GM21526 (cell line): ENCODE measurements at regions not wholly inside any gene's neighbourhood (a gene's known extent, or its start where the extent isn't known, plus 50 kb on each side); places are given as distances from the start of the nearest gene placed in this dataset.

Source experiments
- ATAC-seq: cut with Tn5 transposase; IDR thresholded peaks from one replicate; pipeline ENCODE4 v1.9.1; 2021; ENCODE audit warnings: moderate library complexity; ENCODE audit not compliant: unreplicated experiment, low FRiP score

DNA sequence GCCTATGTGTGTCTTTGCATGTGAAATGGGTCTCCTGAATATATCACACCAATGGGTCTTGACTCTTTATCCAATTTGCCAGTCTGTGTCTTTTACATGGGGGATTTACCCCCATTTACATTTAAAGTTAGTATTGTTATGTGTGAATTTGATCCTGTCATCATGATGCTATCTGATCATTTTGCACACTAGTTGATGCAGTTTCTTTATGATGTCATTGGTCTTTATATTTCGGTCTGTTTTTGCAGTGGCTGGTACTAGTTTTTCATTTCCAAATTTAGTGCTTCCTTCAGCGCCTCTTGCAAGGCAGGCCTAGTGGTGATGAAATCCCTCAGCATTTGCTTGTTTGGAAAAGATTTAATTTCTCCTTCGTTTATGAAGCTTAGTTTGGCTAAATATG lies 555.2 kb upstream of the BTBD3 start:
- ATAC-seq = no peak

DNA sequence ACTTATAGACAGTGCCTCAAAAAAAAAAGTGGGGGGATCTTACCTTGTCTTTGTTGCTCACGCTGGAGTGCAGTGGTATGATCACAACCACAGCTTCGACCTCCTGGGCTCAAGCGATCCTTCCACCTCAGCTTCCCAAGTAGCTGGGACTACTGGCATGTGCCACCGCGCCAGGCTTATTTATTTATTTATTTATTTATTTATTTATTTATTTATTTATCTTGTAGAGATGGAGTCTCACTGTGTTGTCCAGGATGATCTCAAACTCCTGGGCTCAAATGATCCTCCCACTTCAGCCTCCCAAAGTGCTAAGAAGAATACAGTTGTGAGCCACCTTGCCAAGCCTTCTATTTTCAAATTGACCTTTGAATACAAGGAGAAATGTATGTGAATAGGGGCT lies 553.0 kb upstream of the BTBD3 start:
- no peak for ATAC-seq

DNA sequence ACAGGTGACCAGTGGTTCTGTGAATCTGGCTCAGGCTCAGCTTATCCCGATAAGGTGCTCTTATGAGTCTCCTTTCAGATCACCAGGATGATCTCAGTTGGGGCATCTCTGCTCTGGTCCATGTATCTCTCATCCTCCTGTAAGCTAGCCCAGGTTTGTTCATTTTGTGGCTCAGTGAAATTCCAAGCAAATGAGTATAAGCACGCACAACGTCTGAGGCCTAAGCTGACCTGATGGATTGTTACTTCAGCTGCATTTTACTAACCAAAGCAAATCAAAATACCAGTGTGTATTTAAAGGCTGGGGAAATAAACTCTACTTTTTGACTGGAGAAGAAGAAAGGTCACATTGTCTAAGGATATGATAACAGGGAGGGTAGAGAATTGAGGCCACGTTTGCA lies 551.0 kb upstream of the BTBD3 start:
- no peak for ATAC-seq

DNA sequence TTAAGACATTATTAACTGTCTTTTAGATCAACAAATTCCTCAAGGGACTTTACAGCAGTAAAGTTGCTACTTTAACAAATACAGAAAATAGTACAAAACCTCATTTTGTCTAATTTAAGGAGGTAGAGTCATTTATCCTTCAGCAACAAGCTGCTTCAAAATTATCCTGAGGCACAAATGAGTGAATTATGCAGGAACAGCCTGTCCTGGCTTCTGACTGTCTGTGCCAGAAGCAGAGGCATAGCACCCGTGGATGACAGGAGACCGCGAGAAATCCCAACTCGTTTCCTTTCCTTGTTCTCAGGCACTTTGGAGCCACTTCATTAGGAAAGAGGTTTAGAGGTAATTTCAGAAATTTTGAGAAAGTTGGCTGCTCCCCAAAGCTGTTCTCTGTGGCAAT lies 549.2 kb upstream of the BTBD3 start:
- ATAC-seq = no peak

DNA sequence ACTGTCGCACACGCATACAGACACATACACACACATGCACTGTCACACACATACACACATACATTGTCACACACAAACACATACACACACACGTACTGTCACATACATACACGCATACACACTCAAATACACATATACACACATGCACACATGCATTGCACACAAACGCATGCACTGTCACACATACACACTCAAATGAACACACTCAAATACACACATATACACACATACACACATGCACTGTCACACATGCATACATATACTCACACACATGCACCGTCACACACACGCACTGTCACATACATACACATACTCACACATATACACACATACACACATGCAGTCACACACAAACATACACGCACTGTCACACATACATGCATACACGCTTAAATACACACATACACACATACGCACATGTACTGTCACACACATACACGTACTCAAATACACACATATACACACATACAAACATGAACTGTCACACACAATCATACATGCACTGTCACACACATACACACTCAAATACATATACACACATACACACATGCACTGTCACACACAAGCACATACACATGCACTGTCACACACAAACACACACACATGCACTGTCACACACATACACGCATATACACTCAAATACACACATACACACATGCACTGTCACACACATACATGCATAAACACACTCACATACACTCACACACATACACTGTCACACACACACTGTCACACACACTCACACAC lies 548.6 kb upstream of the BTBD3 start:
- ATAC-seq = no peak

DNA sequence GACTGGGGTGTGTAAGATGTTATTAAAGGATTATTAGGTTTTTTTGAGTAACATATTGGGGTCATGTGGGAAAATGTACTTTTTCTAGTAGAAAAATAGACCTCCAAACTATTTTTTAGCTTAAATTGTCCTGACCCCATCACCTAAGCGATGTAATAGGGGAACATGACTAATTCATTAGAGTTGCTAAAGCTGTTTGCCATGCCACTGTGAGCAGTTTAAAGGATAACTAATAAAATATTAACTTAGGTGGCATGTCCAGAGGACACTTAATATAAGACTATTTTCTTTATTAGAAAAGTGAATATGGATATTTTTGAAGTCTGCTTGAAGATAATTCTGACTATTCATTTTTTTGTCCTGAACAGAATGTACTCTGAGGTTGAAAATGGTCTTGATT lies 545.9 kb upstream of the BTBD3 start:
- no peak for ATAC-seq

DNA sequence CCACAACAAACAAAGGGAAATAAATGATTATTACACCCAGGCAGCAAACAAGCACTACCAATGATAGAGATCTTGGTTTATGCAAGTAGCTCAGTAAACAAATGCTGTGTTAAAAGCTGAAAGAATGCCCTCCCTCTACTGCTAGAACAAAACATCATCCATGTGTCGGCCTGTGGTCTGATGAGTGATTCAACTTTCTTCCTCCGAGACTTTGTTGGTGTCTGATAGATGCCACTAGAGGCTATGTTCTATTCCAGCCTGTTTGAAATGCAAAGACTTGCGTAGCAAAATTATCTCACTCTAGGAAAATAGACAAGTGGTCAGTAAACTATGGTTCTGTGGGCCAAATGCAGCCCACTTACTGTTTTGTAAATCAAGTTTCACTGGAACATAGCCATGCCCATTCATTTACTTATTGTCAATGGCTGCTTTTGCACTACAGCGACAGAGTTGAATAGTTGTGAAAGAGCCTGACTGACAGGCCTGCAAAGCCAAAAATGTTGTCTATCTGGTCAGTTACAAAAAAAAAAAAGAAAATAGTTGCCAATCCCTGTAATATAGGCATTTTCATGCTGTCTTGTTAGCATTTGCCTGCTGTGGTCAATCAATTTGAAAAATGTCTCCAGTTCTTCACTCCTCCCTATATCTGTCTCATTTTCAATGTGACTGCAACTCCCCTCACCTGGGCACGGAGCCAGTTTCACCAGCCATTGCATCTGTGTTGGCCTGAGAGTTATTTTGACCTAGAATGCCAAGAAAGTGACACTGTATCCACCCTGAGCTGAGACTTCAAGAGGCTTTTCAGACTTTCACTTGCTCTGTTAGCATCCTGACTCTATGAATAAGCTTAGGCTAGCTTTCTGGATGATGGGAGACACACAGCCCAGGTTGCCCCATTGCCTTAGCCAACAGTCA lies 544.6 kb upstream of the BTBD3 start:
- no peak for ATAC-seq

DNA sequence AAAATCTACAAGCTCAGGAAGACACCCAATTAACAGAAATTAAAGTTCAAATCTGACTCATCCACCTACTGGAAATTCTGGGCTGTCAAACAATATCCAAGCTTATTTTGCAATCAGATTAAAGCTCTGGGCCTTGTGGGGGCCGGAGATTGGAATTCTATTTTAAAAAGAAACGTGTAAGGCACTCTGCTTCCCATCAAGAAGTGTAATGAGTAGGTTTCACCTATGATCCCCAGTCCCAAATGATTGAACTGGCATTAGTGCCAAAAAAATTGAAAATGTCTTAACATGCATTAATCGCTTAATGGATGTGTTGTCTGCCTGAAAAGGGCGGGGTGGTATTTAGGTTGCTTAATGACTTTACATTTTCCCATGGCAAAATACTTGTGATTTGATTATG lies 542.4 kb upstream of the BTBD3 start:
- no peak for ATAC-seq

DNA sequence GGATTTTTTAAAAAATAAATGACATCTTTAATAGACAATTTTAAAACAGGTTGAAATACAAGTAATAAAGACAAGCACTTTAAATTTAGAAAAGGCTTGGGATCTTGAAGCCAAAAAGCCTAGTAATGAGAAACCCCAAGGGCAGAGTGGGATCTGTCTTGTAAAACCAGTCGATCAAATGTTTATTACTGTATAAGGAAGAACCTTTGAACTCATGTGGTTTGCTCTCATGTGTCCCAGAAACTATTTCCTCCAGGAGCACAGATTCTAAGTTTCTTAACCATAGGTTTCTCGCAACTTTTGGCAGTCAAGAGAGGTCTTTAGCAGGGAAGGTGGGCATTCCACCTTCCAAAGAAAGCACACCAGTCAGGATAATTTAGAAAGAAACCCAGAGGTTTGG lies 541.7 kb upstream of the BTBD3 start:
- ATAC-seq = no peak

DNA sequence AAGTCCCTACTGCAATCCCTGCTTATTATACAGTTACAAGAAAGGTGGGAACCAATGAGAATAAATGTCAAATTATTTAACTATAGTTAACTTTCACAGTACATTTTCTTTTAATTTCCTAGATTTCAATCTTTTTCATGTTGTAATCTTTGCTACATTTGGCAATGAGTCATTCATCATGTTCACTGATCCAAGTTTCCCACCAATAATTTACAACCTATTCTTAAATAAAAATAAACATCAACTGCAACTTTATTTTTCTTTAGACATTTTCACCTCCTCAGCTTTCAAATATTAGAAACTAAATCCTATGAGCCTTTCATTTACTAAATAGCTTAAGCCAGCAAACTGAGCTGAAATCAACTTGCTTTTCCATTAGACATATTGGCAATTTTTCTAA lies 541.3 kb upstream of the BTBD3 start:
- no peak for ATAC-seq

DNA sequence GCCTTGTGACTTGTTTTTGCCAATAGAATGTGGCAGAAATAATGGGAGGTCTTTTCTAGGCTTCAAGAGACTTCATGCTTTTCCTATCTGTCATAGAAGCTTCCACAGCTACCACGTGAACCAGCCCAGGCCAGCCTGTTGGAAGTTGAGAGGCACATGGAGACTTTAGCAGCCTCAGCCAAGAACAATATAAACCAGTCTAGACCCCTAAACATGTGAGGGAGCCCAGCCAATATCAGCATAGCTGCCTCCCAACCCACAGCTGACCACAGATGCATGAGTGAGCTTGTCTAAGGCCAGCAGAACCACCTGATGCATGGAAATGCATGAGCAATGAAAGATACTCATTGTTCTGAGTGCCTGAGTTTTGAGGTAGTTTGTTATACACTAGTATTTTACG lies 540.7 kb upstream of the BTBD3 start:
- no peak for ATAC-seq

DNA sequence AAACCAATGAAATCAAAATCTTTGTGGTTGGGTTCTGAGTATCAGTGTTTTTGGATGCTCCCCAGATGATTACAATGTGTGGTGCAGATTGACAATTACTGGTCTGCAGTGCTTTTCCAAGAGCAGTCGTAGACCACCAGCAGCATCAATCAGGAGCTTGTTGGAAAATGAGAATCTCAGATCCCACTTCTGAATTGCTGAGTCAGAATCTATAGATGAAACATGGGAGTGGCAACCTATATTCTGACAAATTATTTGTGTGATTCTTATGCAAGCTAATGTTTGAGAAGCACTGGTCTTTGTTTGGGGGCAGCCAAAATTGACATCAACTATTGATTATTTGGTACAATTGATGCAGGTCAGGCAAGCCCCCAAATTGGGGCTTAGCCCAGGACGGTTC lies 539.9 kb upstream of the BTBD3 start:
- ATAC-seq = no peak

DNA sequence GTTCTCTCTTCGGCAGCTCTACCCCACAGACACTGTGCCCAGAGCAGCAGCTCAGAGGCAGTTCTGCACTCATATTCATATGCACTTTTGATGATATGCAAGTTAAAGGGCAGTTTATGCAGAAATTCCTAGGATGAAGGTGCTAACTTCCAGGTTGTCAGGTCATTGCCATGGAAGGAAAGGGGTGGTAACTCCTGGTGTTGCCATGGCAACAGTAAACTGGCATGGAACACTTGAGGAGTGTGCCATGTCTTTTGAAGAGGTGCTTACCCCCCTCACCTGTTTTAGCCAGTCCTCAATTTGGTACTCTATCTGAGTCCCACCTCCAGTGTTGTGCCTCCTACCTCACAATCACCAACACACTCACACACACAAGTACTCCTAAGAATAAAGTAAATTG lies 539.4 kb upstream of the BTBD3 start:
- no peak for ATAC-seq

DNA sequence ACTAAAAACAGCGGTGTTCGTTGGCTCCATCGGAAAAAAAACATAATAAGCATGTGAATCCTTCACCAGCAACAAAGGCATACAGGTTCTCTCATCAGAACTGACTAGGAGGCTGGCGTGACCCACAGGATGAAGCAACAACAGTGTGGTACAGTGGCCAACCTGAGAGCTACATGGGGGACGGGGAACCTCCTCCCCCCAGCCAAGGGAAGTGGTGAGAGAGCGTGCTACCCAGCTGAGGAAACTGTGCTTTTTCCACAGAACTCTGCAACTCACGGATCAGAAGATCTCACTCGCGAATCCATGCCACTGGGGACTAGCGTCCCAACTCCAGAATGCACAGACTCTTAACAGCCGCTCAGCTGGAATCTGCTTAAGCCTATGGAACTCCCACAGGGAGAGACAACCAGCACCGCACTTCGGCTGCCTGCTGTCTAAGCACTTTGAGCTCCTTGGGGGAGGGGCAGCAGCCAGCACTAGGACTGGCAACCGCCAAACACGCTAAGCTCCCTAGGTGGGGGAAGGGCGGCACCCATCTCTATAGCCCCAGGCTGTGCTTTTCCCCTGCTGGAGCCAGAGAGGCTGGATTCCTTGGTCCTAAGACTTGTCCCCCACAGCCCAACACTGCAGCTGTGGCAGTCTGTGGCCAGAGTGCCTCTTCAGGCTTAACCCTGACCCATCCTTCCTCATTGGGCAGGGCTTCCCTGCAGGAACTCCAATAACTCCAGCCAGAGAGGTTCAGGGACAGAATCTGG lies 538.3 kb upstream of the BTBD3 start:
- ATAC-seq = no peak

DNA sequence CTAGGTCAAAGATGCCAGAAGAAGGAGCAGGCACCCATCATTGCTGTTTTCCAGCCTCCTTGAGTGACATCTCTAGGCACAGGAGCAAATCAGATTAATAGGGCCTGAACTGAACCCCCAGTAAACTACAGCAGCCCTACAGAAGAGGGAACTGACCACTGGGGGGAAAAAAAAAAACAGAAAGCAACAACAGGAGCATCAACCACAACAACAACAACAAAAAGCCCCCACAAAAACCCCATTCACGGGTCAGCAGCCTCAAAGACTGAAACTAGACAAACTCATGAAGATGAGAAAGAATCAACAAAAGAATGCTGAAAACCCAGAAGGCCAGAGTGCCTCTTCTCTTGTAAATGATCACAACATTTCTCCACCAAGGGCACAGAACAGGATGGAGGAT lies 537.4 kb upstream of the BTBD3 start:
- no peak for ATAC-seq

DNA sequence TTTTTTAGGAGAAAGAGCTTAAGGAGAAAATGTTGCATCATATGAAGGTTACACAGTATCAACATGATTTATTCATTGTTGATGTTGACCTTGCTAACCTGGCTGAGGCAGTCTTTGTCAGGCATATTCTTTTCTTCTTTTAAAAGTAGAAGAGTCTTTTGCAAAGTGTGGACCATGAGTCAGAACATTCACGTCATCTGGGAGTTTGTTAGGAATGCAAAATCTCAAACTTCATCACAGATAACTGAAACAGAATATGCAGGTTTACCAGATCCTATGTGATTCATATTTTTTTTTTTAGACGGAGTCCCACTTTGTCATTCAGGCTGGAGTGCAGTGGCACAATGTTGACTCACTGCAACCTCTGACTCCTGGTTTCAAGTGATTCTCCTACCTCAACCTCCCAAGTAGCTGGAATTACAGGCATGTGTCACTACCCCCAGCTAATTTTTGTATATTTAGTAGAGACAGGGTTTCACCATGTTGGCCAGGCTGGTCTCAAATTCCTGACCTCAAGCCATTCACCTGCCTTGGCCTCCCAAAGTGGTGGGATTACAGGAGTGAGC lies 530.4 kb upstream of the BTBD3 start:
- ATAC-seq = no peak

DNA sequence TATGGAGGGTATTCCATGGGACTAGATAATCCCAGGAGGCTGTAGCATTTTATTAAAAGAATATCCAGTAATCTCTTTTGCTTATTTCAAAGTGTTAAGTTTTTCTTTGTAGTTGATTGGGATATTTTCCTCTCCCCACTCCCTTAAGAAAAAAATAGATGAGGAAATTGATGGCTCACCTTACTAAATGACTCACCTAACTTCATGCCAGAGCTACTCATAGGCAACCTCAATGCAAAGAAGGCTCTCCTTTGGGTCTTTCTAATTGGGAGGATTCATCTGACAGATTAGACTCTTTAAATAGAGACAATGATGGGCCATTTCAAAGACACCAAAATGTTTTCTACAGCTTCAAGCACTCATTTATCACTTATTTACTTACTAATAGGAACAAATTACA lies 528.5 kb upstream of the BTBD3 start:
- no peak for ATAC-seq

DNA sequence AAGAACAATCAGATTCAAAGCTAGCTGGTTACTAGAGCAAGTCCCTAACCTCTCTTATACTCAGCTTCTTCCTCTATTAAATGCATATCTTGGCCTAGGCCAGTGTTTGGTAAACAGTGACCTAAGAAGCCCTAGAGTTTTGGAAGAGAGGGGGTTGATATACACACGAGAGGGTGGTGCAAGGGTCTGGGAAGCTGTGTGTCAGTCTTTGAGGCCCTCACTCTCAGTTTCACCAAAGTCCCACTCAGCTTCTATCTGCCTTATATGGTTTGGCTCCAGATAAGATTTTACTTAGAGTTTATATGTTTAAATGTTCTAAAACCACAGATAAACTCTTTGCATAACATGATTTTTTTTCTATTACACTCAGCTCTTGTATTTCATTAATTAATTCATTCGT lies 526.1 kb upstream of the BTBD3 start:
- ATAC-seq = no peak

DNA sequence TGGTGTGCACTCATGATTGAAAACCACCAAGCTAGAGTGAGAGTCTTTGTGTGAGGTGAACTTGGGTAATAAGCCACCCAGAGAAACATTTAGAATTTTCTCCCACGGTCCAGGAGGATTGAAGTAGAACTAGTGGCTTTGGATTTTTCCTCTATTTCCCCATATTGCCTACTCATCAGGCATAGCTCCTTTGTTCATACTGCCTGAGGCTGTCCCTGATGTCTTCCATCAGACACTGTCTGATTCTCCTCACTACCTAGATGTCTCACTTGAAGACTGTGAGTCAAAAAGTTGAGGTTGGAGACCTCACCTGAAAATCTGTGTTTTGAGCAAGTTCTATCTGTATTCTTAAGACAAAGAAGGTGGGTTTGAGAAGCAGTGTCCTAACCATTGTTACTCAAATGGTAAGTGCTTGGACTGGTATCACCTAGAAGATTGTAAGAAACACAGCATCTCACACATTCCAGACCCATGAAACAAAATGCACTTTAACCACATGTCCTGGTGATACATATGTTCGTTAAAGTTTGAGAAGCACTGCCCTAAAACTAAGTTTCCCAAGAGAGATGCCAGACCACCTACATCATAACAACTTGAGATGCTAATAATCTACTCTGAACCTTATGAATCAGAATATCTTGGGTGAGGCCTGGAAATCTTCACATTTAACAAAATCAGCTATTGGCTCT lies 523.4 kb upstream of the BTBD3 start:
- ATAC-seq = no peak

DNA sequence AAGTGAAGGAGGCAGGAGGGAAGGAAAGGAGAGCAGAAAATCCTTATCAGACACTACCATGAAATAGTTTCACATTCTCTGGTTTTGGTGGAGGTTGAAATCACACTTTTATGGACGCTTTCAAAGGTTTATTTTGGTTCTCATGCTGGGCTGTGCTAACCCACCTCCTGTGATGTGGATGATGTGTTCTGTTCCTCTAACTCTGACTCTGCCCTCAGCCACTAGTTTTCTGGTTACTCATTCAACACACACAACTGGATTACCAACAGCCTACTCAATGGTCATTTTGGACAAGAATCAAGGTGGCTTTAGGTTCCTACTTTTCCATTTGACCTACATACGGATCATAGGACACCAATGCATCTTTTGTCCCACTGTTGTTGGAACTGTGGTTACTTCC lies 522.1 kb upstream of the BTBD3 start:
- ATAC-seq = no peak
